MM.1S (cell line): ENCODE measurements at regions not wholly inside any gene's neighbourhood (a gene's known extent, or its start where the extent isn't known, plus 50 kb on each side); places are given as distances from the start of the nearest gene placed in this dataset.

Experiments used
- DNase-seq: peaks from one replicate; pipeline ENCODE4 v3.0.0-alpha.2; 2015
- H2AFZ ChIP-seq: fragments of 300-600 bp; sonication (generic); 2 replicates; pipeline ENCODE4 v1.6.0; 2016; ENCODE audit warnings: antibody characterized with exemption, low read length
- H3F3A ChIP-seq: fragments of 300-600 bp; sonication (generic); 2 replicates; pipeline ENCODE4 v1.6.1; 2016; ENCODE audit warnings: mild to moderate bottlenecking, antibody characterized with exemption, low read length, moderate library complexity, mixed read lengths; ENCODE audit not compliant: insufficient read depth
- H3K27ac ChIP-seq: fragments of 300-600 bp; sonication (generic); 2 replicates; pipeline ENCODE4 v1.5.1; 2016; ENCODE audit warnings: mild to moderate bottlenecking, low read length
- H3K27me3 ChIP-seq: fragments of 300-600 bp; sonication (generic); replicated peaks from 2 replicates; pipeline ENCODE4 v1.6.0; 2016; ENCODE audit warnings: low read length; ENCODE audit not compliant: insufficient read depth
- H3K36me3 ChIP-seq: fragments of 300-600 bp; sonication (generic); replicated peaks from 2 replicates; pipeline ENCODE4 v1.6.1; 2016; ENCODE audit warnings: mild to moderate bottlenecking, low read length, mixed read lengths; ENCODE audit not compliant: insufficient read depth
- H3K4me1 ChIP-seq: fragments of 300-600 bp; sonication (generic); 2 replicates; pipeline ENCODE4 v1.6.1; 2016; ENCODE audit warnings: low read length, mixed read lengths
- H3K4me2 ChIP-seq: fragments of 300-600 bp; sonication (generic); 2 replicates; pipeline ENCODE4 v1.6.0; 2016; ENCODE audit warnings: low read depth, low read length
- H3K4me3 ChIP-seq: fragments of 300-600 bp; sonication (generic); 2 replicates; pipeline ENCODE4 v1.5.1; 2016; ENCODE audit warnings: low read length, mixed read lengths
- H3K79me2 ChIP-seq: fragments of 300-600 bp; sonication (generic); 2 replicates; pipeline ENCODE4 v1.6.1; 2016; ENCODE audit warnings: mixed run types, low read length, mixed read lengths
- H3K9ac ChIP-seq: fragments of 300-600 bp; sonication (generic); 2 replicates; pipeline ENCODE4 v1.6.1; 2016; ENCODE audit warnings: low read length, mixed read lengths
- H3K9me2 ChIP-seq: fragments of 300-600 bp; sonication (generic); replicated peaks from 2 replicates; pipeline ENCODE4 v1.6.1; 2016; ENCODE audit warnings: mild to moderate bottlenecking, low read length, mixed read lengths; ENCODE audit not compliant: insufficient read depth
- H3K9me3 ChIP-seq: fragments of 300-600 bp; sonication (generic); replicated peaks from 2 replicates; pipeline ENCODE4 v1.6.1; 2016; ENCODE audit warnings: mild to moderate bottlenecking, low read length, mixed read lengths; ENCODE audit not compliant: insufficient read depth
- H4K20me1 ChIP-seq: fragments of 300-600 bp; sonication (generic); 2 replicates; pipeline ENCODE4 v1.6.1; 2016; ENCODE audit warnings: mild to moderate bottlenecking, low read length, moderate library complexity, mixed read lengths; ENCODE audit not compliant: insufficient read depth
- EZH2 ChIP-seq: fragments of 300-600 bp; sonication (generic); optimal IDR thresholded peaks from 2 replicates; pipeline ENCODE3; 2017; ENCODE audit warnings: low read depth, mild to moderate bottlenecking, antibody characterized with exemption, low read length, mixed read lengths
- EZH2phosphoT487 ChIP-seq: fragments of 300-600 bp; sonication (generic); IDR thresholded peaks from 2 replicates; pipeline ENCODE4 v1.6.1; 2018; ENCODE audit warnings: antibody characterized with exemption, low read length
- TF ChIP-seq, protein P1 (sequence below): fragments of 300-600 bp; sonication (generic); IDR thresholded peaks from 2 replicates; pipeline ENCODE4 v1.5.1; 2016; ENCODE audit warnings: antibody characterized with exemption, low read length, mixed read lengths

DNA sequence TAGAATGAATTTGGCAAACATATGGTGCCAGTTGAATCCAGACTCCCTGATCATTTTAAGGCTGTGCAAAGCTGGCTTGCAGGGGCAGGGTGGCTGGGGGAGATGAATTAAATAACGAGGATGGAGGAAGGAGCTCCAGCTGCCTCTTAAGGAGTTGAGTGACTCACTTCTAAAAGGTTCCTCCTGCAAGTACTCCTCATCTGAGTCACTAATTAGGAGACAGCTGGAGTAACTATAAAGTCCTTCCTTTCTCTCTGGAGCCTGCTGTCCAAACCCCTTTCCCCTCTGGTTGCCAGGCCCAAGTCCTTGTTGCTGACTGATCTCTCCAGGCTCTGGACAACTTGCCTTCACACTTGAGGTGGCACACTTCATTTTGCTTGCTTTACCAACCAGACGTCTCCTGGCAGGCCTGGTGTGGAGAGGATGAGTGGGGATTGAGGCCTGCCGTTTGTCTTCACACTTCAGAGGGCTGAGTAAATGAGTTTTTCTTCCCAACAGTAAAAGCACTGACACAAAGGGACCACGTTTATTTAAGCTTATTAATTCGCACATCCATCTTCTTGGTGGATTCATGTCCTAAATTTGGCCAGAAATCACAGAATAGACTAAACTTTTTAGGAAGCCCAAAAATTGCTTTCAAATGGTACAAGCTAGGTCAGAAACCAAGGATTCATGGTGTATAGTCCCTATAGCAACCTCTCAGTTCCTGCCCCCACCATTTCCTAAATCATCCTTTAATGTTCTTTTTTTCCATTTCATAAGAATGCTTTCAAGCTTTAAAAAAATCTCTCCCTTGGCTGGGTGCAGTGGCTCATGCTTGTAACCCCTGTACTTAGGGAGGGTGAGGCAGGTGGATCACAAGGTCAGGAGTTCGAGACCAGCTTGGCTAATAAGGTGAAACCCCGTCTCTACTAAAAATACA is 90.5 kb upstream of the MYRIP start:
- H3K9me2 ChIP-seq, result no peaks in the 10 kb centered on the region
- H3K27ac ChIP-seq, result no peak overlapping the region
- no peak overlapping the region for H3K4me2 ChIP-seq
- H3F3A ChIP-seq, result no peaks in the 10 kb centered on the region
- TF ChIP-seq EZH2phosphoT487 (no peak), EZH2 (no peak)
- TF ChIP-seq, protein P1, sequence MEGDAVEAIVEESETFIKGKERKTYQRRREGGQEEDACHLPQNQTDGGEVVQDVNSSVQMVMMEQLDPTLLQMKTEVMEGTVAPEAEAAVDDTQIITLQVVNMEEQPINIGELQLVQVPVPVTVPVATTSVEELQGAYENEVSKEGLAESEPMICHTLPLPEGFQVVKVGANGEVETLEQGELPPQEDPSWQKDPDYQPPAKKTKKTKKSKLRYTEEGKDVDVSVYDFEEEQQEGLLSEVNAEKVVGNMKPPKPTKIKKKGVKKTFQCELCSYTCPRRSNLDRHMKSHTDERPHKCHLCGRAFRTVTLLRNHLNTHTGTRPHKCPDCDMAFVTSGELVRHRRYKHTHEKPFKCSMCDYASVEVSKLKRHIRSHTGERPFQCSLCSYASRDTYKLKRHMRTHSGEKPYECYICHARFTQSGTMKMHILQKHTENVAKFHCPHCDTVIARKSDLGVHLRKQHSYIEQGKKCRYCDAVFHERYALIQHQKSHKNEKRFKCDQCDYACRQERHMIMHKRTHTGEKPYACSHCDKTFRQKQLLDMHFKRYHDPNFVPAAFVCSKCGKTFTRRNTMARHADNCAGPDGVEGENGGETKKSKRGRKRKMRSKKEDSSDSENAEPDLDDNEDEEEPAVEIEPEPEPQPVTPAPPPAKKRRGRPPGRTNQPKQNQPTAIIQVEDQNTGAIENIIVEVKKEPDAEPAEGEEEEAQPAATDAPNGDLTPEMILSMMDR, result no peak
- H3K4me1 ChIP-seq, result no peaks in the 10 kb centered on the region
- H3K36me3 ChIP-seq, result no peaks in the 10 kb centered on the region
- H2AFZ ChIP-seq, result no peak overlapping the region
- no peaks in the 10 kb centered on the region for H3K27me3 ChIP-seq
- DNase-seq, result no peak
- H3K9me3 ChIP-seq, result no peaks in the 10 kb centered on the region
- no peaks in the 10 kb centered on the region for H4K20me1 ChIP-seq
- no peak overlapping the region for H3K9ac ChIP-seq
- H3K4me3 ChIP-seq, result no peak overlapping the region
- no peaks in the 10 kb centered on the region for H3K79me2 ChIP-seq

- H3K4me1 ChIP-seq, result no peaks in the 10 kb centered on the region
- H3K27me3 ChIP-seq, result no peaks in the 10 kb centered on the region
- no peak overlapping the region for H3K9ac ChIP-seq
- H3F3A ChIP-seq, result no peaks in the 10 kb centered on the region
- no peaks in the 10 kb centered on the region for H3K79me2 ChIP-seq
- no peaks in the 10 kb centered on the region for H3K9me2 ChIP-seq
- no peaks in the 10 kb centered on the region for H3K36me3 ChIP-seq
- no peaks in the 10 kb centered on the region for H3K9me3 ChIP-seq
- no peak overlapping the region for H2AFZ ChIP-seq
- TF ChIP-seq EZH2phosphoT487 (no peak), EZH2 (no peak)
- TF ChIP-seq, protein P1, result no peak
- no peak overlapping the region for H3K4me2 ChIP-seq
- no peak for DNase-seq
- no peak overlapping the region for H3K4me3 ChIP-seq
- no peaks in the 10 kb centered on the region for H4K20me1 ChIP-seq
- H3K27ac ChIP-seq, result no peak overlapping the region
These were observed 88.3 kb upstream of the MYRIP start for GRCh38 chr3:39721076-39721475.

DNA sequence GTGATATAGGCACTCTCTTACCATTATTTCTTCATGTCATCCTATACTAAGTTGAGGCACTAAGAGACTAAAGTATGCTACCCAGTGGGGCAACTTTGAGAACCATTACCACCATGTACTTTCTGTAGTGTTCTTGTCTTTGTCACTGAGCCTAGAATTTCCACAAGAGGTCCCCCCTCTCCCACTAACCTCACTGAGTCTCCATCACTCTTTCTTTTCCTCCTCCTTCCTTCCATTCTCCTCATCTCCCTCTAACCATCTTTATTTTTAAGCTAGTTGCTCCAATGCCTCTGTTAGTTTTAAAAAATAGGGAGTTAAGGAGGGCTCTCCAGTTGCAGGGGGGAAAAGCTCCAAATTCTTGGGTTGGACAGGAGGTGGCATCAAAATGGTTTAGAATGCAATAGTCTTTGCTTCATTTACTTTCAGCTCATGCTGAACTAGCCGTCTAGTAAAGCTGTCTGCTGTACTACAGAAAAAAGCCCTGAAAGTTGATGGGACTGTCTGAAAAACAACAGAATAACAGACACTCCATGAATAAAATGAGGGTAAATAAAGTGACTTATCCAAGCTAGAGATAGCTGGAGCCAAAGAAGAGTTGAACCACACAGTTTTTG is 85.1 kb upstream of the MYRIP start:
- Histone ChIP-seq H3K4me2 (no peak overlapping the region), H3K9ac (no peak overlapping the region), H3K4me1 (no peaks in the 10 kb centered on the region), H3K27me3 (no peaks in the 10 kb centered on the region), H3K9me2 (no peaks in the 10 kb centered on the region), H3F3A (no peaks in the 10 kb centered on the region), H3K79me2 (no peaks in the 10 kb centered on the region), H4K20me1 (no peaks in the 10 kb centered on the region), H3K36me3 (no peaks in the 10 kb centered on the region), H3K4me3 (no peak overlapping the region), H3K27ac (no peak overlapping the region), H3K9me3 (no peaks in the 10 kb centered on the region), H2AFZ (no peak overlapping the region)
- DNase-seq, result no peak
- no peak for TF ChIP-seq EZH2phosphoT487
- TF ChIP-seq, protein P1, result no peak
- TF ChIP-seq EZH2, result no peak
